WTC11 (cell line): ENCODE measurements at regions not wholly inside any gene's neighbourhood (a gene's known extent, or its start where the extent isn't known, plus 50 kb on each side); places are given as distances from the start of the nearest gene placed in this dataset.

Source experiments
- ATAC-seq: fragments of 200-7000 bp; cut with Tn5 transposase; 2 replicates; pipeline ENCODE4 v1.10.0; 2021; ENCODE audit warnings: mild to moderate bottlenecking, moderate library complexity
- CTCF ChIA-PET: fragments of 300-600 bp; sonication (Branson Sonifier 250); formaldehyde crosslinking; loops from one replicate; lab custom pipeline; 2021; ENCODE audit warnings: antibody characterized with exemption; lab: Charles Lee
- POLR2A ChIA-PET: fragments of 350-600 bp; sonication (Branson Sonifier 250); formaldehyde crosslinking; loops from one replicate; lab custom pipeline; 2021; ENCODE audit warnings: antibody characterized with exemption; lab: Charles Lee
- DNase-seq: peaks from one replicate; pipeline ENCODE4 v3.0.0; 2021; ENCODE audit warnings: low spot score
- H3K27ac Mint-ChIP-seq: 2 replicates; pipeline ENCODE4 v1.8.0; 2021; ENCODE audit warnings: mixed read lengths
- H3K27me3 Mint-ChIP-seq: 2 replicates; pipeline ENCODE4 v1.8.0; 2021; ENCODE audit warnings: low read depth, mild to moderate bottlenecking, moderate library complexity, mixed read lengths
- H3K36me3 Mint-ChIP-seq: 2 replicates; pipeline ENCODE4 v1.8.0; 2021; ENCODE audit warnings: mixed read lengths
- H3K4me1 Mint-ChIP-seq: 2 replicates; pipeline ENCODE4 v1.8.0; 2022; ENCODE audit warnings: mixed read lengths
- H3K4me3 Mint-ChIP-seq: 2 replicates; pipeline ENCODE4 v1.8.0; 2021; ENCODE audit warnings: mild to moderate bottlenecking, moderate library complexity, mixed read lengths
- H3K9me3 Mint-ChIP-seq: 2 replicates; pipeline ENCODE4 v1.8.0; 2021; ENCODE audit warnings: mixed read lengths
- CREB1 ChIP-seq: sonication (generic); formaldehyde crosslinking; IDR thresholded peaks from 2 replicates; pipeline ENCODE4 v1.8.0; 2023; ENCODE audit warnings: mild to moderate bottlenecking, missing genetic modification reagents
- ELF4 ChIP-seq: sonication (generic); formaldehyde crosslinking; IDR thresholded peaks from 2 replicates; pipeline ENCODE4 v1.8.1; 2022; ENCODE audit warnings: low read depth, mild to moderate bottlenecking, moderate library complexity, missing genetic modification reagents
- ETV6 ChIP-seq: sonication (generic); formaldehyde crosslinking; IDR thresholded peaks from 2 replicates; pipeline ENCODE4 v1.8.1; 2022; ENCODE audit warnings: mild to moderate bottlenecking, missing genetic modification reagents
- GABPB1 ChIP-seq: sonication (generic); formaldehyde crosslinking; IDR thresholded peaks from 2 replicates; pipeline ENCODE4 v1.8.1; 2023; ENCODE audit warnings: mild to moderate bottlenecking, missing genetic modification reagents
- GTF2I ChIP-seq: fragments of 250-450 bp; sonication (Bioruptor Pico); conservative IDR thresholded peaks from 2 replicates; pipeline ENCODE4 v1.4.0; 2021; ENCODE audit warnings: mild to moderate bottlenecking
- HMGA2 ChIP-seq: fragments of 250-450 bp; sonication (Bioruptor Pico); IDR thresholded peaks from 2 replicates; pipeline ENCODE4 v1.4.0; 2021; ENCODE audit warnings: mild to moderate bottlenecking, moderate library complexity
- JUN ChIP-seq: sonication (generic); formaldehyde crosslinking; IDR thresholded peaks from 2 replicates; pipeline ENCODE4 v1.8.0; 2023; ENCODE audit warnings: mild to moderate bottlenecking, missing genetic modification reagents
- KAT7 ChIP-seq: sonication (generic); formaldehyde crosslinking; IDR thresholded peaks from 2 replicates; pipeline ENCODE4 v1.8.1; 2023; ENCODE audit warnings: missing genetic modification reagents, mild to moderate bottlenecking, borderline replicate concordance
- NR1H2 ChIP-seq: sonication (generic); formaldehyde crosslinking; IDR thresholded peaks from 2 replicates; pipeline ENCODE4 v1.9.0; 2021; ENCODE audit warnings: mild to moderate bottlenecking, moderate library complexity, missing genetic modification reagents
- NR3C1 ChIP-seq: sonication (generic); formaldehyde crosslinking; conservative IDR thresholded peaks from 2 replicates; pipeline ENCODE4 v1.8.1; 2023; ENCODE audit warnings: low read depth, mild to moderate bottlenecking, missing genetic modification reagents
- RORB ChIP-seq: fragments of 250-450 bp; sonication (Bioruptor Pico); IDR thresholded peaks from 2 replicates; pipeline ENCODE4 v1.9.0; 2021; ENCODE audit warnings: mild to moderate bottlenecking
- ZNF219 ChIP-seq: sonication (generic); formaldehyde crosslinking; IDR thresholded peaks from 2 replicates; pipeline ENCODE4 v1.8.0; 2023; ENCODE audit warnings: missing genetic modification reagents, mild to moderate bottlenecking, borderline replicate concordance
- ZNF416 ChIP-seq: fragments of 250-450 bp; sonication (Bioruptor Pico); IDR thresholded peaks from 2 replicates; pipeline ENCODE4 v1.9.0; 2021; ENCODE audit warnings: mild to moderate bottlenecking, inconsistent platforms
- TF ChIP-seq, protein P1 (sequence below): fragments of 250-450 bp; sonication (Bioruptor Pico); IDR thresholded peaks from 2 replicates; pipeline ENCODE4 v1.9.0; 2021; ENCODE audit warnings: mild to moderate bottlenecking, borderline replicate concordance
- TF ChIP-seq, protein P2 (sequence below): fragments of 200-600 bp; IDR thresholded peaks from 2 replicates; pipeline ENCODE4 v1.8.0; 2022; ENCODE audit warnings: antibody characterized with exemption
- TF ChIP-seq, protein P3 (sequence below): sonication (generic); formaldehyde crosslinking; IDR thresholded peaks from 2 replicates; pipeline ENCODE4 v1.8.0; 2023; ENCODE audit warnings: missing genetic modification reagents, mild to moderate bottlenecking, borderline replicate concordance
- TF ChIP-seq, protein P4 (sequence below): sonication (generic); formaldehyde crosslinking; IDR thresholded peaks from 2 replicates; pipeline ENCODE4 v1.8.0; 2022; ENCODE audit warnings: missing genetic modification reagents
- TF ChIP-seq, protein P5 (sequence below): sonication (generic); formaldehyde crosslinking; IDR thresholded peaks from 2 replicates; pipeline ENCODE4 v1.8.0; 2022; ENCODE audit warnings: mild to moderate bottlenecking, missing genetic modification reagents
- TF ChIP-seq, protein P6 (sequence below): fragments of 250-450 bp; sonication (Bioruptor Pico); IDR thresholded peaks from 2 replicates; pipeline ENCODE4 v1.8.0; 2021; ENCODE audit warnings: mild to moderate bottlenecking
- TF ChIP-seq, protein P7 (sequence below): sonication (generic); formaldehyde crosslinking; IDR thresholded peaks from 2 replicates; pipeline ENCODE4 v1.8.0; 2023; ENCODE audit warnings: missing genetic modification reagents

DNA sequence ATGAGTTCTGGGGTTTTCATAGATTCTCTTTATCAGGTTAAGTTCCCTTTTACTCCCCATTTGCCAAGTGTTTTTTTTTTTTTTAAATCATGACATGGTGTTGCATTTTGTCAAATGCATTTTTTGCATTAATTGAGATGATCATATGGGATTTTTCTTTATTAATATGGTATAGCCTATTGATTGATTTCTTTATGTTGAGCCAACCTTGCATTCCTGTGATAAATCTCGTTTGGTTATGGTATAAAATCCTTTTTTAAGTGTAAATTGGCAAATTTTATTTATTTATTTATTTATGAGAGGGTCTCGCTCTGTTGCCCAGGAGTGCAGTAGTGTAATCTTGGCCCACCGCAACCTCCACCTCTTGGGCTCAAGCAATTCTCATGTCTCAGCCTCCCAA is 81.5 kb upstream of the ACVR1 start:
- Mint-ChIP-seq H3K4me3 (no peak overlapping the region), H3K9me3 (peaks cover 51% of the 10 kb centered on the region), H3K27ac (no peak overlapping the region), H3K27me3 (peaks cover 7% of the 10 kb centered on the region), H3K4me1 (no peaks in the 10 kb centered on the region; the same call in 1 of the 2 replicates), H3K36me3 (peaks cover 29% of the 10 kb centered on the region)
- POLR2A ChIA-PET: no interaction called here
- CTCF ChIA-PET: no interaction called here
- ATAC-seq (no peak), DNase-seq (no peak)
- TF ChIP-seq ELF4 (no peak), ZNF219 (CRISPR knock-in tag) (no peak), GTF2I (CRISPR knock-in tag) (no peak), CREB1 (CRISPR knock-in tag) (no peak), NR1H2 (CRISPR knock-in tag) (no peak), RORB (no peak), ZNF416 (CRISPR knock-in tag) (no peak), NR3C1 (CRISPR knock-in tag) (no peak), JUN (no peak), KAT7 (CRISPR knock-in tag) (no peak), HMGA2 (no peak), GABPB1 (no peak), ETV6 (CRISPR knock-in tag) (no peak)
- TF ChIP-seq, protein P1, sequence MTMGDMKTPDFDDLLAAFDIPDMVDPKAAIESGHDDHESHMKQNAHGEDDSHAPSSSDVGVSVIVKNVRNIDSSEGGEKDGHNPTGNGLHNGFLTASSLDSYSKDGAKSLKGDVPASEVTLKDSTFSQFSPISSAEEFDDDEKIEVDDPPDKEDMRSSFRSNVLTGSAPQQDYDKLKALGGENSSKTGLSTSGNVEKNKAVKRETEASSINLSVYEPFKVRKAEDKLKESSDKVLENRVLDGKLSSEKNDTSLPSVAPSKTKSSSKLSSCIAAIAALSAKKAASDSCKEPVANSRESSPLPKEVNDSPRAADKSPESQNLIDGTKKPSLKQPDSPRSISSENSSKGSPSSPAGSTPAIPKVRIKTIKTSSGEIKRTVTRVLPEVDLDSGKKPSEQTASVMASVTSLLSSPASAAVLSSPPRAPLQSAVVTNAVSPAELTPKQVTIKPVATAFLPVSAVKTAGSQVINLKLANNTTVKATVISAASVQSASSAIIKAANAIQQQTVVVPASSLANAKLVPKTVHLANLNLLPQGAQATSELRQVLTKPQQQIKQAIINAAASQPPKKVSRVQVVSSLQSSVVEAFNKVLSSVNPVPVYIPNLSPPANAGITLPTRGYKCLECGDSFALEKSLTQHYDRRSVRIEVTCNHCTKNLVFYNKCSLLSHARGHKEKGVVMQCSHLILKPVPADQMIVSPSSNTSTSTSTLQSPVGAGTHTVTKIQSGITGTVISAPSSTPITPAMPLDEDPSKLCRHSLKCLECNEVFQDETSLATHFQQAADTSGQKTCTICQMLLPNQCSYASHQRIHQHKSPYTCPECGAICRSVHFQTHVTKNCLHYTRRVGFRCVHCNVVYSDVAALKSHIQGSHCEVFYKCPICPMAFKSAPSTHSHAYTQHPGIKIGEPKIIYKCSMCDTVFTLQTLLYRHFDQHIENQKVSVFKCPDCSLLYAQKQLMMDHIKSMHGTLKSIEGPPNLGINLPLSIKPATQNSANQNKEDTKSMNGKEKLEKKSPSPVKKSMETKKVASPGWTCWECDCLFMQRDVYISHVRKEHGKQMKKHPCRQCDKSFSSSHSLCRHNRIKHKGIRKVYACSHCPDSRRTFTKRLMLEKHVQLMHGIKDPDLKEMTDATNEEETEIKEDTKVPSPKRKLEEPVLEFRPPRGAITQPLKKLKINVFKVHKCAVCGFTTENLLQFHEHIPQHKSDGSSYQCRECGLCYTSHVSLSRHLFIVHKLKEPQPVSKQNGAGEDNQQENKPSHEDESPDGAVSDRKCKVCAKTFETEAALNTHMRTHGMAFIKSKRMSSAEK (CRISPR knock-in tag): no peak
- TF ChIP-seq, protein P2, sequence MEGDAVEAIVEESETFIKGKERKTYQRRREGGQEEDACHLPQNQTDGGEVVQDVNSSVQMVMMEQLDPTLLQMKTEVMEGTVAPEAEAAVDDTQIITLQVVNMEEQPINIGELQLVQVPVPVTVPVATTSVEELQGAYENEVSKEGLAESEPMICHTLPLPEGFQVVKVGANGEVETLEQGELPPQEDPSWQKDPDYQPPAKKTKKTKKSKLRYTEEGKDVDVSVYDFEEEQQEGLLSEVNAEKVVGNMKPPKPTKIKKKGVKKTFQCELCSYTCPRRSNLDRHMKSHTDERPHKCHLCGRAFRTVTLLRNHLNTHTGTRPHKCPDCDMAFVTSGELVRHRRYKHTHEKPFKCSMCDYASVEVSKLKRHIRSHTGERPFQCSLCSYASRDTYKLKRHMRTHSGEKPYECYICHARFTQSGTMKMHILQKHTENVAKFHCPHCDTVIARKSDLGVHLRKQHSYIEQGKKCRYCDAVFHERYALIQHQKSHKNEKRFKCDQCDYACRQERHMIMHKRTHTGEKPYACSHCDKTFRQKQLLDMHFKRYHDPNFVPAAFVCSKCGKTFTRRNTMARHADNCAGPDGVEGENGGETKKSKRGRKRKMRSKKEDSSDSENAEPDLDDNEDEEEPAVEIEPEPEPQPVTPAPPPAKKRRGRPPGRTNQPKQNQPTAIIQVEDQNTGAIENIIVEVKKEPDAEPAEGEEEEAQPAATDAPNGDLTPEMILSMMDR: no peak
- TF ChIP-seq, protein P3, sequence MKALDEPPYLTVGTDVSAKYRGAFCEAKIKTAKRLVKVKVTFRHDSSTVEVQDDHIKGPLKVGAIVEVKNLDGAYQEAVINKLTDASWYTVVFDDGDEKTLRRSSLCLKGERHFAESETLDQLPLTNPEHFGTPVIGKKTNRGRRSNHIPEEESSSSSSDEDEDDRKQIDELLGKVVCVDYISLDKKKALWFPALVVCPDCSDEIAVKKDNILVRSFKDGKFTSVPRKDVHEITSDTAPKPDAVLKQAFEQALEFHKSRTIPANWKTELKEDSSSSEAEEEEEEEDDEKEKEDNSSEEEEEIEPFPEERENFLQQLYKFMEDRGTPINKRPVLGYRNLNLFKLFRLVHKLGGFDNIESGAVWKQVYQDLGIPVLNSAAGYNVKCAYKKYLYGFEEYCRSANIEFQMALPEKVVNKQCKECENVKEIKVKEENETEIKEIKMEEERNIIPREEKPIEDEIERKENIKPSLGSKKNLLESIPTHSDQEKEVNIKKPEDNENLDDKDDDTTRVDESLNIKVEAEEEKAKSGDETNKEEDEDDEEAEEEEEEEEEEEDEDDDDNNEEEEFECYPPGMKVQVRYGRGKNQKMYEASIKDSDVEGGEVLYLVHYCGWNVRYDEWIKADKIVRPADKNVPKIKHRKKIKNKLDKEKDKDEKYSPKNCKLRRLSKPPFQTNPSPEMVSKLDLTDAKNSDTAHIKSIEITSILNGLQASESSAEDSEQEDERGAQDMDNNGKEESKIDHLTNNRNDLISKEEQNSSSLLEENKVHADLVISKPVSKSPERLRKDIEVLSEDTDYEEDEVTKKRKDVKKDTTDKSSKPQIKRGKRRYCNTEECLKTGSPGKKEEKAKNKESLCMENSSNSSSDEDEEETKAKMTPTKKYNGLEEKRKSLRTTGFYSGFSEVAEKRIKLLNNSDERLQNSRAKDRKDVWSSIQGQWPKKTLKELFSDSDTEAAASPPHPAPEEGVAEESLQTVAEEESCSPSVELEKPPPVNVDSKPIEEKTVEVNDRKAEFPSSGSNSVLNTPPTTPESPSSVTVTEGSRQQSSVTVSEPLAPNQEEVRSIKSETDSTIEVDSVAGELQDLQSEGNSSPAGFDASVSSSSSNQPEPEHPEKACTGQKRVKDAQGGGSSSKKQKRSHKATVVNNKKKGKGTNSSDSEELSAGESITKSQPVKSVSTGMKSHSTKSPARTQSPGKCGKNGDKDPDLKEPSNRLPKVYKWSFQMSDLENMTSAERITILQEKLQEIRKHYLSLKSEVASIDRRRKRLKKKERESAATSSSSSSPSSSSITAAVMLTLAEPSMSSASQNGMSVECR: no peak
- TF ChIP-seq, protein P4, sequence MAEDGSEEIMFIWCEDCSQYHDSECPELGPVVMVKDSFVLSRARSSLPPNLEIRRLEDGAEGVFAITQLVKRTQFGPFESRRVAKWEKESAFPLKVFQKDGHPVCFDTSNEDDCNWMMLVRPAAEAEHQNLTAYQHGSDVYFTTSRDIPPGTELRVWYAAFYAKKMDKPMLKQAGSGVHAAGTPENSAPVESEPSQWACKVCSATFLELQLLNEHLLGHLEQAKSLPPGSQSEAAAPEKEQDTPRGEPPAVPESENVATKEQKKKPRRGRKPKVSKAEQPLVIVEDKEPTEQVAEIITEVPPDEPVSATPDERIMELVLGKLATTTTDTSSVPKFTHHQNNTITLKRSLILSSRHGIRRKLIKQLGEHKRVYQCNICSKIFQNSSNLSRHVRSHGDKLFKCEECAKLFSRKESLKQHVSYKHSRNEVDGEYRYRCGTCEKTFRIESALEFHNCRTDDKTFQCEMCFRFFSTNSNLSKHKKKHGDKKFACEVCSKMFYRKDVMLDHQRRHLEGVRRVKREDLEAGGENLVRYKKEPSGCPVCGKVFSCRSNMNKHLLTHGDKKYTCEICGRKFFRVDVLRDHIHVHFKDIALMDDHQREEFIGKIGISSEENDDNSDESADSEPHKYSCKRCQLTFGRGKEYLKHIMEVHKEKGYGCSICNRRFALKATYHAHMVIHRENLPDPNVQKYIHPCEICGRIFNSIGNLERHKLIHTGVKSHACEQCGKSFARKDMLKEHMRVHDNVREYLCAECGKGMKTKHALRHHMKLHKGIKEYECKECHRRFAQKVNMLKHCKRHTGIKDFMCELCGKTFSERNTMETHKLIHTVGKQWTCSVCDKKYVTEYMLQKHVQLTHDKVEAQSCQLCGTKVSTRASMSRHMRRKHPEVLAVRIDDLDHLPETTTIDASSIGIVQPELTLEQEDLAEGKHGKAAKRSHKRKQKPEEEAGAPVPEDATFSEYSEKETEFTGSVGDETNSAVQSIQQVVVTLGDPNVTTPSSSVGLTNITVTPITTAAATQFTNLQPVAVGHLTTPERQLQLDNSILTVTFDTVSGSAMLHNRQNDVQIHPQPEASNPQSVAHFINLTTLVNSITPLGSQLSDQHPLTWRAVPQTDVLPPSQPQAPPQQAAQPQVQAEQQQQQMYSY: no peak
- TF ChIP-seq, protein P5, sequence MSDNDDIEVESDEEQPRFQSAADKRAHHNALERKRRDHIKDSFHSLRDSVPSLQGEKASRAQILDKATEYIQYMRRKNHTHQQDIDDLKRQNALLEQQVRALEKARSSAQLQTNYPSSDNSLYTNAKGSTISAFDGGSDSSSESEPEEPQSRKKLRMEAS (CRISPR knock-in tag): no peak
- TF ChIP-seq, protein P6, sequence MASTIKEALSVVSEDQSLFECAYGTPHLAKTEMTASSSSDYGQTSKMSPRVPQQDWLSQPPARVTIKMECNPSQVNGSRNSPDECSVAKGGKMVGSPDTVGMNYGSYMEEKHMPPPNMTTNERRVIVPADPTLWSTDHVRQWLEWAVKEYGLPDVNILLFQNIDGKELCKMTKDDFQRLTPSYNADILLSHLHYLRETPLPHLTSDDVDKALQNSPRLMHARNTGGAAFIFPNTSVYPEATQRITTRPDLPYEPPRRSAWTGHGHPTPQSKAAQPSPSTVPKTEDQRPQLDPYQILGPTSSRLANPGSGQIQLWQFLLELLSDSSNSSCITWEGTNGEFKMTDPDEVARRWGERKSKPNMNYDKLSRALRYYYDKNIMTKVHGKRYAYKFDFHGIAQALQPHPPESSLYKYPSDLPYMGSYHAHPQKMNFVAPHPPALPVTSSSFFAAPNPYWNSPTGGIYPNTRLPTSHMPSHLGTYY (CRISPR knock-in tag): no peak
- TF ChIP-seq, protein P7, sequence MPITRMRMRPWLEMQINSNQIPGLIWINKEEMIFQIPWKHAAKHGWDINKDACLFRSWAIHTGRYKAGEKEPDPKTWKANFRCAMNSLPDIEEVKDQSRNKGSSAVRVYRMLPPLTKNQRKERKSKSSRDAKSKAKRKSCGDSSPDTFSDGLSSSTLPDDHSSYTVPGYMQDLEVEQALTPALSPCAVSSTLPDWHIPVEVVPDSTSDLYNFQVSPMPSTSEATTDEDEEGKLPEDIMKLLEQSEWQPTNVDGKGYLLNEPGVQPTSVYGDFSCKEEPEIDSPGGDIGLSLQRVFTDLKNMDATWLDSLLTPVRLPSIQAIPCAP (CRISPR knock-in tag): no peak
